GM12874 (cell line): ENCODE measurements at regions not wholly inside any gene's neighbourhood (a gene's known extent, or its start where the extent isn't known, plus 50 kb on each side); places are given as distances from the start of the nearest gene placed in this dataset.

Experiments used
- CTCF ChIP-seq: IDR thresholded peaks from 2 replicates; pipeline ENCODE4 v1.5.1; 2011; ENCODE audit warnings: low read depth, mild to moderate bottlenecking, control low read depth, low read length, moderate library complexity; ENCODE audit not compliant: insufficient read depth

- no peak for TF ChIP-seq CTCF
These were observed 1555.4 kb upstream of the MIR17HG start for GRCh38 chr13:89791971-89792630.

- no peak for TF ChIP-seq CTCF
These were observed 1551.3 kb upstream of the MIR17HG start for GRCh38 chr13:89796196-89796595.

- no peak for TF ChIP-seq CTCF
These were observed 1543.6 kb upstream of the MIR17HG start for GRCh38 chr13:89803839-89804238.

- TF ChIP-seq CTCF: no peak
These were observed 1540.9 kb upstream of the MIR17HG start for GRCh38 chr13:89806594-89806993.

- TF ChIP-seq CTCF: no peak
These were observed 1534.6 kb upstream of the MIR17HG start for GRCh38 chr13:89812856-89813255.

GRCh38 chr13:89816404-89816803 lies 1531.1 kb upstream of the MIR17HG start:
- no peak for TF ChIP-seq CTCF

- no peak for TF ChIP-seq CTCF
These were observed 1525.0 kb upstream of the MIR17HG start for GRCh38 chr13:89822467-89822866.
